Stimulated activated CD4-positive, alpha-beta T cell treated with anti-CD3 and anti-CD28 coated beads, TNF-alpha, amount 100 ng/mL, for 1 hour (primary cell): ENCODE measurements at regions not wholly inside any gene's neighbourhood (a gene's known extent, or its start where the extent isn't known, plus 50 kb on each side); places are given as distances from the start of the nearest gene placed in this dataset.

Experiments used
- DNase-seq, 3 donors: peaks; one replicate each; pipeline ENCODE4 v3.0.0-alpha.2; 2020; ENCODE audit warnings: low read depth in 3 of 3, low spot score in 1 of 3

DNA sequence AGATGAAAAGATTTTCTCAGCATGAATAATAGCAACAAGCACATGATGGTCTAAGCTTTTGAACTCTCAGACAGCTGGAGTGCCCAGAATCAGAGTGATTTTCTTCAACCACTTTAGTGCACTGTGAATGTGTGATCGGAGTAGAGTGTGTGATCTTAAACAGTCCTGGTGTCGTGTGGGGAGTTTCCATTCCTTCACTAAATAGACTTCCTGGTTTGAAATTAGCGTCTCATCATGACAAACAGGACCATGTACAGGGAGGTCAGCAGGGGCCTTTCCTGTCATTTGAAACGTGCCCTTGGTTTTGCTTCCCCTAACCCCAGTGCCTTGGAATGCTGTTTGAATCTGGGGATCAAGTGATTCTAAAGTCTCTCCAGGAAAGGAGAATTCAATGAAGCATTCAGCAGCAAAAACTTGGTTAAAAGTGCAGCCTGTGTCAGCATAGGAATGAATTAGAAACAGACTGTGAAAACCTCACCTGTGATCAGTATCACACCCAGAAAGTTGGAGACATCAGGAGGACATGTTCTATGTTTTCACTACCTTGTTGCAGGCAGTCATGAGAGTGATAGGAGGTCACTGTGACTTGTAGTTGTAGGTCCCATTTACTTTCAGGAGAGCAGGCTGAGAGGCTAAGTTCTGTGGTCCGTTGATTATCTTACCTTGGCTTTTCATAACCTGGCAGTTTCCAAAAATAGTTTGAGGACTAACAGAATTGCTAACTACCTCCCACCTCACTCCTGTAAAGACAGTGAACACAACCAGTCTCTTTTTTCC is 400.3 kb downstream of the MTX2 start:
- DNase-seq: no peak

DNA sequence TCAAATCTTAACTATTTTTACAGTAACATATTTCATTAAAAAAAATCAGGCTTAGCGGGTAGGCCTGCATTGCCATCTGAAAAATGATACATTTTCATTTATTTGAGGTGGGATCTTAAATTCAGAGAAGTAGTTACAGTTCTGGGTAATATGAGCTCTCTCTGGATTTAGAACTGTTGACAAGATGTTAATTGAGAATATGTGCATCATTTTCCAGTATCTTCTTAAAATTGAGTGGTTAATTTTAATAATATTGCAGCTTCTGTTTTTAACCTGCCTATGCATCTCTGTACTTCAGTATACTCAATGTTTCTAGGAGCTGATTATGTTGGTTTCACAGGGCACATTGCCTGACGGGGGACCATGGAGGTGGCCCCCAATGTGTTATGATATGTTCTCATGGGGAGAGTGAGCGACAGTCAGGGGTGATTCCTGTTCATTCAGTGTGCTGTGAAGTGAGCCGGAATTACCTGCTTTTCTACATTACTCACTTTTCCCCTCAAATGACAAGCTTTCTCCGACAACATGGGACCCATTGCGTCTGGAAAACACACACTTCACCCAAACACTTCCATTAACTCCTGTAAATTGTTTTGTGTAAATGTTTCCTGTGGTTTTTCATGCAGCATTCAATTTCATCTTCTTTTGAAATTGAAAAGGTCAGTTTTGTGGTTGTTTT is 406.2 kb downstream of the MTX2 start:
- no peak for DNase-seq

DNA sequence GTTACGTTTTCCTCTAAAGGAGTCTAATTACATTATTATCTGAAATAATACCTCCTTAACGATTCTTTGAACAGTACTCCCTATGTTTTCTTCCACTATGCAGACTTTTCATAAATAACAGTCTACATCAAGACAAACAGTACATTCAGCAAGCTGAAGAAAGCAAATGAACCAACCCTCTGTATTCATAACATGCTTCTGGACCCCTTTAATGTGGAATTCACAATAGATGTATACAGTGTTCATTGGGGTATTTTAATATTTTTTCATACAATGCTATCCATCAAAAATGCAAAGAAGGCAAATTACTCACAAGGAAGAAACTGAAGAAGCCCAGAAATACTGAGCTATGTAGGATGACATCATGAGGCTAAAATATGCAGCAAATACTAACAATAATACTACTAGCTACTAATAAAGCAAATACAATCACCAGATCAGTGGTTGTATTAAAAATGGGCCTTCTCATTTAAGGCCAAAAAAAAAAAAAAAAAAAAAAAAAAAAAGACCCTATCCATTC is 408.6 kb downstream of the MTX2 start:
- DNase-seq: no peak

DNA sequence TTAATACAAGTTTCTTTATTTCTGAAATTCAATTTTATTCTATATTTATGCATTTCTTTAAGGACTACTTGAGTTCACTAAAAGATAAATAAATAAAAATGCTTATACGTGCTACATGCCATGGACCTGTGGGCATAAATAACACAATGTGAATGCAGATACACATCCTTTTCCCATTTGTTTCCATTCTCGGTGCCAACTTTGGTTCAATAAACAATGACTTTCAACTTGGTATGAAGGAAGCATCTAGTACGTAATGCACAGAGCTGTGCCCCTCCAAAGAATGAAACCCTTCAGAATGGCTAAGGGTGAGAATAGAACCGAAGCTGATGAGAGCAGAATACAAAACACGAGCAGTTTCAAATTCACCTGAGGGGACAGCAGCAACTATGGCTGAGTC is 409.3 kb downstream of the MTX2 start:
- no peak for DNase-seq

DNA sequence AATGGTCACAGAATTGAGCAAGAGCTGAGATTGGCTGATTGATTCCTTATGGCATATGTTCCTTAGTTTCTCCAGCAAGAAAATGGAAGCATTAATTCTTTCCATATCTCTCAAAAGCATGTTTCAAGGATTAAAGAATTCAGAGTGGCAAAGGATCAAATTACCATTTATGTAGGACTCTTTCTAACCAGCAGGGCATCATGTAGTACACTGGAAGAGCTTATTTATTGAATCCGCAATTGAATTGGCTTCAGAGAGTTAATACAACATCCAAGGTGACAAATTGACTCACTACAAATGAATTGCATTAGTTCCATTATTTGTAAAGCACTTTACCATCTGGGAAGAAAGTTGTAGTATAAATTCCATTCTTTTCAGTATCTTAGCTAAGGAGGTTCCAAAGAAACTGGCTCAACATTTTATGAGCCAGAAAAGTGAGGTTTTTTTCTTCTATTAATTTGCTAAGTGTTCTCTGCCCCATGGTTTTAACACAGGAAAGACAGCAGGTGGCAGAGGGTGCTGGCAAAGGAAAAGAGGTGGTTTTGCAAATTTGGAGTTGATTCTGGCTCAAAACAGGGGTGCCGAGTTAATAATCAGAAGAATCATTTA is 409.9 kb downstream of the MTX2 start:
- no peak for DNase-seq

DNA sequence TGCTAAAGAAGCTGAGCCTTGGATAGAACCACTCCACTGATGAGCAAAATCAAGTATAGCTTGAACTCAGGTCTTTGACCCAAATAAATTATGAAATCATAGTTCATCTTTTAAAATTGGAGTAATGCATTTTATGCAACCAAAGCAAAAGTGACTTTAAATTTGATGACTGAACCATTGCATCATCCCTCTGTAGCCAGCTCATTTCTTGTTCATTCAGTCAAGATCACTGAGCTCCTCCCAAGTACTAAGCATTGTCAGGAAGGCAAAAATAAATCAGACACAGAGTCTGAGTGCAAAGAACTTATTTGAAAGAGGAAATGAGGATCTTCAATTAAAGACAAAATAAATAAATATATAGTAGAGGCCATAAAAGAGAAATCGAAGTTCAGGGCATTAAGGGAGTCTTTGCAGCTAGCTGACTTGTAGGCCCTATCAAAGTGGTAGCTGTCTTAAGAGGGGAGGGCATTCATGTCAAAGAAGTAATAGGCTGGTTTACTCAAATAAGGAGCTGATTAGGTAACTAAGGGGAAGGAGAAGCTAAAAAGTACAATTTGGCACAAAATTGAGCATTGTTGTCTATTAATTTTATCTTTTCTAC is 411.8 kb downstream of the MTX2 start:
- DNase-seq: no peak

DNA sequence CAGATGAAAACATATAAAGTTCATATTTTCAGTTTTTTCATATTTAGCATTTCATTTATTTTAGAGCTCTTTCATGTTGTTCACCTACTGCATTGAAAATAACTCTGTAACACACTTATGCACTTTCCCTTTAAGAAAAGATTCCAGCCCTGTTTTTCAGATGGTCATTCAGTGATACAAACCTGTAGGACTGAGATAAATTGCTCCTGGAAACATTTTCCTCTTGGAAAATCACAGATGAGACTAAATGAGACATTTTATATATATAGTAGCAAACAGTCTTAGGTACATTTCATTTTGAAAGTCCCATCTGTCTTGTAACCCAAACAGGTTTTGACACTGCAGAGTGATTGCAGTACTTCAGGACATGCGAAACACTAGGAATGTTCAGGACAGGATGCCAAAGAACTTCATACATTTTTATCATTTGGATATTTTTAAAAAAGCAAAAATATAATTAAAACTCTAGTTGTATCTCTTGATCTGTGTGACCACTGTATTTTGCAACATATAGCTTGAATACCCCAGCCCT is 412.4 kb downstream of the MTX2 start:
- no peak for DNase-seq

DNA sequence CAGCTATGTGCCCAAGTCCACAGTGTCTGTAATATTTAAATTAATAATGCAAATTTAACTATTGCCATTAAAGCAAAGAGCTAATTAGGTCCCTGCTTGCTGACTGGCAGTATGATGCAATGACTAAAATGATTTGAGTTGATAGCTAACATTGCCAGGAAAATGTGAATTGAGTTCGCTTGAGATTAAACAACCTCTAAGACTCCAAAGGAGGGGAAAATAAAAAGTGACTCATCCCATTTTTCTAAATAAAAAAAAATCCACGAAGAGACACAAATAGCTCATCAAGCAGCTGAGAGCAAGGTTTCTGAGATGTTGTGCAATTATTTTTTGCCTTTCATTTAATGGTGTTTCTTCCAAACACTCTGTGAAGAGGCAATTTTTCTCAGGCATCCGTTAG is 413.0 kb downstream of the MTX2 start:
- DNase-seq: no peak

DNA sequence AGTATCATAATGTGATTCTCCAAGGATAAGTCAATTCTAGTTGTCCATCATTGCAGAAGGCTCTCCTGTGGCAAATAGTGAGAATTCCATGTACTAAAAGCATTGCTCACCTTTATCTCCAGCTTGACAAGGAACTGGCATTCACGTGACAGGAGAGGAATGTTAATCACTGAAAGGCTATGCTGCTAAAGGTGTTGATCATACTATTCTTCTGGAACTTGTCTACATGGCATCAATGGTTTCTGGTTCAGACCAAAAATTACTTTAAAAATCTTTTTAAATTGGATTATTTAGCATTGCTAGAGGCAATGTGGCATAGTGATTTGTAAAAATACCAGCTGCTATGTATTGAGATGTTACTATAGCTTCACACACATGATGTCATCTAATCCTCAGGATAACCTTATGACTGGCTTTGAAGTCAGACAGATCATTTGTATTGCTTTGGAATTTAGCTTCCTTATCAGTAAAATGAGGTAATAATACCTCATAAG is 414.4 kb downstream of the MTX2 start:
- DNase-seq: no peak

DNA sequence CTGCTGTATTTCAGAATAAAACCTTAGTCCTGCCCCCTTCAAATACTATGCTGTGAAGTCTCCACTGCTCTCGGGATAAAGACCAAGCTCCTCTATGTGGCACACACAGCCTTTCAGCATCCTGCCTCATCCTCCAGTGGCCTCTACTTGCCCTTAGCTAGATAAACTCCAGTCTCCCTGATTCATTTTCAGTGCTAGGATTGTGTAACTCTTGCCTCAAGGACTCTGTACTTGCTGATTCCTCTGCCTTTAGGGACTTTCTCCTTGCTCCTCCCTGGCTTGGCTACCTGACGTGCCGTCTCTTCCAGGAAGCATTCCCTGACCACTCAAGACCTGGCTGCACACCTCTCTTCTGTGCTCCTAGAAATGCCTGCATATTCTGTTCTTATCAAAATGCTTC is 416.7 kb downstream of the MTX2 start:
- DNase-seq: no peak

DNA sequence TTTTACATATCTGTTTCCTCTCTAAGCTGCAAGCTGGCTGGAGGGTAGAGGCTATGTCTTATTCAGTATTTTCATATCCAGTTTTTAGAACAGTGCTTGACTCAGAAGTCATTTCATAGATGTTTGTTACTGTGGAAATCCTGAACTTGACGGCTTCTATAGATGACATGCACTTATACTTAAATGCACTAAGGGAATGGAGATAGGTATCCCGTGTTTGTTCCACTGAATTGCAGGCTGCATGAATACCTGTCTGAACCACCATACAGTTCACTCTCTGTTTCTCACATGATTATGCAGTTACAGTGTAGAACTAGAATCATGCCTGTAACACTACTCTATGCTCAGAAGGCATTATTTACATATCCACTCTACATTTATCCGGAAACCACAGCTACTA is 417.1 kb downstream of the MTX2 start:
- no peak for DNase-seq

DNA sequence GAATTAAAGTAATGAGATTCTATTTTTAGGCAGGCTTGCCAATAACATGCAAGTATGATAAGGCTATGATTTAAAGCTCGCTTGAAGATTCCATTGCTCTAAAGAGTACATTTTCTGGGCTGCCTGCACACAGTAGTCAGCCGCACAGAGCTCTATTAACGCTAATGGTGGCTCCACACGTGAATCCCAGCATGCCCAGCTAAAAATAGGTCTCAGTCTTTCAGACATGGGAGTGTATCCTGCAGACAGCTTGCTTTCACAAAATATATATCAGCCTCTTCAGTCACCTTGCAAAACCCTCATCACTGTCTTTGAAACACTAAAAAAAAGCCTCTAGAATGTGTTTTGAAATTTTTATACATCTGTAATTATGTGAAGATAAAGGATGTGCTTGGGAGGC is 418.1 kb downstream of the MTX2 start:
- no peak for DNase-seq

DNA sequence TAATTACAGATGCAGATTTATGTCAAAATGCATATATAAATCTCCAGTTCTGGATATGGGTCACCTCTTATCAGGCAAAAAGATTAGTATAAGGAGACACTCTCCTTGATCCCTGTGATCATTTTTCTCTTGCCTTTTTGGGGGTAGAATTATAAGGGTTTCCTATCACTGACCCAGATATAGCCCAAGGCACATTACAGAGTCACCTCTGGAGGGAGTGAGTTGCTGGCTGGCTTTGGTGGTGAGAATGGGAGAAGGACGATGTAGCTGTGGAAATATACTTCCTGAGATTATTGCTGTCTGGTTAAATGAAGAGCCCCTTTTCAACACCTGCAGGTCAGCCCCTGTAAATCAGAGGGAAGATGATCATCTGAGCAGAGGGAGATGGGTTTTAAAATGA is 418.7 kb downstream of the MTX2 start:
- no peak for DNase-seq

DNA sequence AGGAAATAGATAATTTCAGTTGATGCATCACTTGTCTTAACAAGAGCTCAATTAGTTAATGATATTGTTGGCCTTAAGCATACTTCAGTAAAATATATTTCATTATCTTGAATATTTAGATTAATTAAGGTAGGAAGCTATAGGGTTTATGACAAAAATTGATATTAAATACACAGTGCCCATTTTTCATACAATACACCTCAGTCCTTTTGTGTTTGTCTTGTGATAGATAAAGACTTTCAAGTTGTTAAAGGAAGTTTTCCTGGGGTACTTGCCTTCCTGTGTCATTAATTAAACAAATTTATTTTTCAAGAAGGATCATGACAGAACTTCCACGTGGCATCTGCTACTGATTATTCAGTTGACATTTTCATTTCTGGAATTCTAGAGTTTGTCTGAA is 420.5 kb downstream of the MTX2 start:
- DNase-seq: no peak

DNA sequence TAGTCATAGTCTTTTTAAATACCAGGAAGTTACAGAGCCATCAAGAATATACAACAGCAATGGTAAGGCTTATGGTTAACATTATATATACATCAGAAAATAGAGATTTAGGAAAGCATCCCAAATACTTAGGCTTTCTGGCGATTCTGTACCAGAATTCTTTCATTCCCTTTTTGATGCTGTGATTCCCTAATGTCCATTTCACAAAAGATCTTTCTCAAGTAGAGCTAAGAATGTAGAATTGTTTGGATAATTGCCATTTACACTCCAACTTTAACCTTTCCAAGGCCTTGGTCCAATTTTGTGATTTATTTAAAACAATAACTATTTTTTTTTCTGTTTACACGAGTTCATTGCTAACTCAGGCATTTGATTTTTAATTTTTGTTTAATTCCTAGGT is 422.2 kb downstream of the MTX2 start:
- no peak for DNase-seq

DNA sequence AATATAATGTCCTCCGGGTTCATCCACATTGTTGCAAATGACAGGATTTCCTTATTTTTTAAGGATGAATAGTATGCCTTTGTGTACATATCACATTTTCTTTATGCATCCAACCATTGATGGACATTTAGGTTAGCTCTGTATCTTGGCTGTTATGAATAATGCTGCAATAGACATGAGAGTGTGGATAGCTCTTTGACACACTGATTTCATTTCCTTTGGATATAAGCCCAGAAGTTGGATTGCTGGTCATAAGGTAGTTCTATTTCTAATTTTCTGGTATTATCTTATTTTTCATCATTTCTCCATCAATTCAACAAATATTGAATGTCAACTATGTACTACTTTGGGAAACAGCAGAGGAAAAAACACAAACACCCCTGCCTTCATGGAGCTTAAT is 423.3 kb downstream of the MTX2 start:
- no peak for DNase-seq

DNA sequence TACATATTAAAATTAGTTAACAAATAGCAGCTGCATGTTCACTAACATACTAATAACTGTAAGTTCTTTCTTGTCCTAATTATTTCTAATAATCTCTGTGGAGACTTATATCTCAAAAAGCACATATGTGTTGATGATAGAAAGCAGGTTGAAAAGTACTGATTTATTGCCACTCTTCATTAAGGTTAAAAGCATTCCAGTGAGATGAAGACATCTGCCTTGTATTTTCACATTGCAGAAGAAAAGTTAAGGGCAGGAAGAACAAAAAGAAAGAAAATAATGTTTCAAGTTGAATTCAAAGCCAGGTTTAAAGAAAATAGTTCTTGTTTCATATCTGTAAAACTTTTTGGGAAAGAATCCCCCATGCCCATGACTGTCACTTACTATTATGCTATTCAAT is 429.9 kb downstream of the MTX2 start:
- no peak for DNase-seq

DNA sequence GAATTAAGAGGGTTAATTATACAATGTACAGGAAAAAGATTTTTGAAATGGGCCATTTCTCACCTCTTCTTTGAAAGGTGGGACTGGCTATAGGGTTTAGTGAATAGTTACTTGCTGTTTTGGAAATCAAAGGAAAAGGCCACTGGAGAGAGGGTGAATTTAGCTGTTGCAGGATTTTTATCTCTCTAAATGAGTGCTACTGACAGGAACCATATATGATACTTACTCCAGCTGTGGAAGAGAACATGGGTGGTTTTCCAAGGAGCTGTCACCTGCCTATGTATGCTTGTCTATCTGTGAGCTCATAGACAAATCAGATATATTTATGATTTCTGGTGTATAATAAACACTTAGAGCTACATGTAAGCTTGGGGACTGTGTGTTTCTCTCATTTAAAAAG is 430.4 kb downstream of the MTX2 start:
- no peak for DNase-seq

DNA sequence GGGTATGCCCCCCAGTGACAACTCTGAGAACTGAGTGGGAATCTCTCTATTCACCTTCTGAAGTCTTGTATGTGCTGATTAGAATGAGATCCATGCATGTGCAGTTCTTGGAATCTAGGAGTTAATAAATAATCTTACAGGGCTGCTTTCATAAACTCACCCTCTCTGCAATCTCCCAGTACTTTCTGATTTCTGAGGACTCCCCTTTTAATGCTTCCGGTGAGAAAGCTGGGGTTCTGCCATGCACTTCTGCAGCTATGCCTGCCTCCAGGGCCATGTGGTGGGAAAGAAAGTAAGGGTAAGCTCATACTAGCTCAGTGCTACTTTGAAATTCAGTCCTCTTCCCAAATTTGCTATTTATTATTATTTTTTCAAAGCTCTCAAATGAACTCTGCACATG is 432.9 kb downstream of the MTX2 start:
- no peak for DNase-seq

DNA sequence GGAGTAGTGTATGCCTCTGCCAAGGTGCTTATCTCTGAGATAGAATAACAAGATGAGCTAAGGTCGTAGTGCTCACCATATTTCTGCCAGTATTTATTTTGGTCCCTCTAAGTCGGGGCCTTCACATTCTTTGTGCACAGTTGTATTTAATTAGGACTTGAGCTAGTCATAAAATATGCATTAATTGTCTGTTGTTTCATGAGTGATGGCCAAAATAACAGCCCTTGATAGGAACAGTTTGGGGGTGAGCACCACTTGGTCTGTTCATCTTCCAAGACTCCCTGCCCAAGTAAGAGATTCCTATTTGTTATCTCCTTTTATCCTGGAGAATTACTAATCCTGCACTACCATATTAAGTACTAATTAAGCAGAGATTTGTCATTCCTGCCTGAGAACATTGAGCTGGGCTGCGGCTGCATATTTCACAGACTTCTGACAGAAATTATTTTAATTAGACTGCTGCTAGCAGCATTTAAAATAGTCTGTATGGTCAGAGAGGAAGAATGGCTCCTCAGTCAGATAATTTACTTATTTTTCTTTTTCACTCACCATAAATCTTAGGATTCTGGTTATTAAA is 435.1 kb downstream of the MTX2 start:
- DNase-seq: no peak
